22Rv1 (cell line): ENCODE measurements at regions not wholly inside any gene's neighbourhood (a gene's known extent, or its start where the extent isn't known, plus 50 kb on each side); places are given as distances from the start of the nearest gene placed in this dataset.

Source experiments
- CTCF ChIP-seq: fragments of 450-650 bp; IDR thresholded peaks from 2 replicates; pipeline ENCODE4 v1.5.1; 2017; ENCODE audit warnings: mild to moderate bottlenecking
- ZFX ChIP-seq: fragments of 450-650 bp; IDR thresholded peaks from 2 replicates; pipeline ENCODE4 v1.6.1; 2017; ENCODE audit warnings: antibody characterized with exemption, borderline replicate concordance

DNA sequence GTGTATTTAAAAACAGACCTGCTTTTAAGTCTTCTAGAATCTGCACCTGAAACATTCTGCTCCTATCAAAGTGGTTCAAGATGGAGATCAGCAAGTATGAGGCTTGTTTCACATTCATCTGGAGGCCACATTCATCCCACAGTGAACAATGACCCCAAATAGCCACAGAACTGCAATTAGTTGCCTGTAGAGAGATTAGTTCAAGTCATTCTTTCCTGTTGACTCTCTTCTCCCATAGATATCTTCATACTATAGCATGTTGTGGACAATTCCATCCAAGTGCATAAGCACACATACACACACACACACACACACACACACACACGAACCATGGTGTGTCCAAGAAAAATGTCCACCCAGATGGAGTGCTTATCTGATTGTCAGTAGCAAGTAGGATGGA lies 101.7 kb upstream of the FGGY start:
- no peak for TF ChIP-seq CTCF
- no peak for TF ChIP-seq ZFX
